ENCODE measurements at regions not wholly inside any gene's neighbourhood (a gene's known extent, or its start where the extent isn't known, plus 50 kb on each side); places are given as distances from the start of the nearest gene placed in this dataset.

DNA sequence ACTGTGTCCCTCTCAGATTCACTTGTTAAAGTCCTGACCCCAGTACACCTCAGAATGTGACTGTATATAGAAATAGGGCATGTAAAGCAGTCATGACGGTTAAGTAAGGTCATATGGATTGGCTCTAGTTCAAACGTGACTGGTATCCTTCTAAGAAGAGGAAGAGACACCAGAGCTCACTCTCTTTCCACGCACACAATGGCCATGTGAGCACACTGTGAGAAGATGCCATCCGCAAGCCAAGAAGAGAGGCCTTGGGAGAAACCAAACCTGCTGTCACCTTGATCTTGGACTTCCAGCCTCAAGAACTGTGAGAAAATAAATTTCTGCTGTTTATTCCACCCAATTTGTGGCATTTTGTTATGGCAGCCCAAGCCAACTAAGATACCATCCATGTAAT lies 56.8 kb upstream of the IRF2BP2 start:
- TF ChIP-seq POLR2AphosphoS5 (IDR thresholded peaks at IDR 0.05) = no peak
- no peak for TF ChIP-seq POLR2A (IDR thresholded peaks at IDR 0.05)
- TF ChIP-seq, protein P1, sequence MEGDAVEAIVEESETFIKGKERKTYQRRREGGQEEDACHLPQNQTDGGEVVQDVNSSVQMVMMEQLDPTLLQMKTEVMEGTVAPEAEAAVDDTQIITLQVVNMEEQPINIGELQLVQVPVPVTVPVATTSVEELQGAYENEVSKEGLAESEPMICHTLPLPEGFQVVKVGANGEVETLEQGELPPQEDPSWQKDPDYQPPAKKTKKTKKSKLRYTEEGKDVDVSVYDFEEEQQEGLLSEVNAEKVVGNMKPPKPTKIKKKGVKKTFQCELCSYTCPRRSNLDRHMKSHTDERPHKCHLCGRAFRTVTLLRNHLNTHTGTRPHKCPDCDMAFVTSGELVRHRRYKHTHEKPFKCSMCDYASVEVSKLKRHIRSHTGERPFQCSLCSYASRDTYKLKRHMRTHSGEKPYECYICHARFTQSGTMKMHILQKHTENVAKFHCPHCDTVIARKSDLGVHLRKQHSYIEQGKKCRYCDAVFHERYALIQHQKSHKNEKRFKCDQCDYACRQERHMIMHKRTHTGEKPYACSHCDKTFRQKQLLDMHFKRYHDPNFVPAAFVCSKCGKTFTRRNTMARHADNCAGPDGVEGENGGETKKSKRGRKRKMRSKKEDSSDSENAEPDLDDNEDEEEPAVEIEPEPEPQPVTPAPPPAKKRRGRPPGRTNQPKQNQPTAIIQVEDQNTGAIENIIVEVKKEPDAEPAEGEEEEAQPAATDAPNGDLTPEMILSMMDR (IDR thresholded peaks at IDR 0.05) = no peak
- no peak for TF ChIP-seq EP300 (IDR thresholded peaks at IDR 0.05)
